ENCODE measurements at regions not wholly inside any gene's neighbourhood (a gene's known extent, or its start where the extent isn't known, plus 50 kb on each side); places are given as distances from the start of the nearest gene placed in this dataset.

GRCh38 chr10:10193848-10194247, 823.8 kb upstream of the CELF2 start:
- Histone ChIP-seq H3K27ac (ENCODE audit: low read depth in 1 of 2, low read length in 2 of 2) (no peak overlapping the region), H3K36me3 (ENCODE audit: control insufficient read depth in 4 of 4, insufficient read depth in 3 of 4, low read depth in 1 of 4, low read length in 3 of 4) (no peaks in the 10 kb centered on the region), H3K4me3 (ENCODE audit: low read depth in 1 of 3, low read length in 3 of 3) (no peak overlapping the region), H3K9me3 (ENCODE audit: control insufficient read depth in 4 of 4, low read length in 3 of 4) (no peaks in the 10 kb centered on the region), H3K4me1 (ENCODE audit: control insufficient read depth in 4 of 4, insufficient read depth in 4 of 4, low read length in 3 of 4) (no peaks in the 10 kb centered on the region), H3K9ac (ENCODE audit: low read depth in 1 of 2, low read length in 2 of 2) (no peak overlapping the region), H3K27me3 (ENCODE audit: control insufficient read depth in 4 of 4, insufficient read depth in 4 of 4, low read length in 3 of 4) (no peaks in the 10 kb centered on the region)
- no peak for DNase-seq (ENCODE audit: low spot score)
- 81% methylated on average over 4 of the region's 4 CpGs for WGBS
- no peak for TF ChIP-seq FOXA2 (IDR thresholded peaks at IDR 0.05)
- no peak for TF ChIP-seq REST (IDR thresholded peaks at IDR 0.05)
- no peak for TF ChIP-seq RXRA (IDR thresholded peaks at IDR 0.05)
- no peak for TF ChIP-seq HNF4A (conservative IDR thresholded peaks at IDR 0.05)
- TF ChIP-seq JUND (IDR thresholded peaks at IDR 0.05) = no peak

GRCh38 chr10:10196701-10197100, 821.0 kb upstream of the CELF2 start:
- H3K4me3 ChIP-seq (ENCODE audit: low read depth in 1 of 3, low read length in 3 of 3) = no peak overlapping the region
- H3K9me3 ChIP-seq (ENCODE audit: control insufficient read depth in 4 of 4, low read length in 3 of 4) = no peaks in the 10 kb centered on the region
- no peak for DNase-seq (ENCODE audit: low spot score)
- H3K27me3 ChIP-seq (ENCODE audit: control insufficient read depth in 4 of 4, insufficient read depth in 4 of 4, low read length in 3 of 4) = no peaks in the 10 kb centered on the region
- no peaks in the 10 kb centered on the region for H3K4me1 ChIP-seq (ENCODE audit: control insufficient read depth in 4 of 4, insufficient read depth in 4 of 4, low read length in 3 of 4)
- H3K36me3 ChIP-seq (ENCODE audit: control insufficient read depth in 4 of 4, insufficient read depth in 3 of 4, low read depth in 1 of 4, low read length in 3 of 4) = no peaks in the 10 kb centered on the region
- H3K27ac ChIP-seq (ENCODE audit: low read depth in 1 of 2, low read length in 2 of 2) = no peak overlapping the region
- H3K9ac ChIP-seq (ENCODE audit: low read depth in 1 of 2, low read length in 2 of 2) = no peak overlapping the region
- WGBS = 80% methylated on average over 5 of the region's 5 CpGs
- TF ChIP-seq ATF3 (IDR thresholded peaks at IDR 0.05) (no peak), FOXA2 (IDR thresholded peaks at IDR 0.05) (no peak), GABPA (IDR thresholded peaks at IDR 0.05 in 1 of 2, conservative IDR thresholded peaks at IDR 0.05 in 1 of 2) (no peak), JUND (IDR thresholded peaks at IDR 0.05) (no peak), NR2F2 (IDR thresholded peaks at IDR 0.05) (no peak), RAD21 (IDR thresholded peaks at IDR 0.05) (no peak), TAF1 (conservative IDR thresholded peaks at IDR 0.05) (no peak), FOXA1 (IDR thresholded peaks at IDR 0.05) (no peak), SP1 (IDR thresholded peaks at IDR 0.05) (no peak), HNF4A (conservative IDR thresholded peaks at IDR 0.05) (no peak), ZBTB33 (IDR thresholded peaks at IDR 0.05) (no peak), HNF4G (IDR thresholded peaks at IDR 0.05) (no peak), EGR1 (IDR thresholded peaks at IDR 0.05; ENCODE audit: low read depth in 2 of 2) (no peak), RXRA (IDR thresholded peaks at IDR 0.05) (no peak), YY1 (IDR thresholded peaks at IDR 0.05) (no peak), REST (IDR thresholded peaks at IDR 0.05) (no peak)
- TF ChIP-seq, protein P1, sequence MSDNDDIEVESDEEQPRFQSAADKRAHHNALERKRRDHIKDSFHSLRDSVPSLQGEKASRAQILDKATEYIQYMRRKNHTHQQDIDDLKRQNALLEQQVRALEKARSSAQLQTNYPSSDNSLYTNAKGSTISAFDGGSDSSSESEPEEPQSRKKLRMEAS (IDR thresholded peaks at IDR 0.05) = no peak
- TF ChIP-seq, protein P2, sequence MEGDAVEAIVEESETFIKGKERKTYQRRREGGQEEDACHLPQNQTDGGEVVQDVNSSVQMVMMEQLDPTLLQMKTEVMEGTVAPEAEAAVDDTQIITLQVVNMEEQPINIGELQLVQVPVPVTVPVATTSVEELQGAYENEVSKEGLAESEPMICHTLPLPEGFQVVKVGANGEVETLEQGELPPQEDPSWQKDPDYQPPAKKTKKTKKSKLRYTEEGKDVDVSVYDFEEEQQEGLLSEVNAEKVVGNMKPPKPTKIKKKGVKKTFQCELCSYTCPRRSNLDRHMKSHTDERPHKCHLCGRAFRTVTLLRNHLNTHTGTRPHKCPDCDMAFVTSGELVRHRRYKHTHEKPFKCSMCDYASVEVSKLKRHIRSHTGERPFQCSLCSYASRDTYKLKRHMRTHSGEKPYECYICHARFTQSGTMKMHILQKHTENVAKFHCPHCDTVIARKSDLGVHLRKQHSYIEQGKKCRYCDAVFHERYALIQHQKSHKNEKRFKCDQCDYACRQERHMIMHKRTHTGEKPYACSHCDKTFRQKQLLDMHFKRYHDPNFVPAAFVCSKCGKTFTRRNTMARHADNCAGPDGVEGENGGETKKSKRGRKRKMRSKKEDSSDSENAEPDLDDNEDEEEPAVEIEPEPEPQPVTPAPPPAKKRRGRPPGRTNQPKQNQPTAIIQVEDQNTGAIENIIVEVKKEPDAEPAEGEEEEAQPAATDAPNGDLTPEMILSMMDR (IDR thresholded peaks at IDR 0.05; ENCODE audit: low read depth, low read length, missing input control) = no peak
